ENCODE measurements at regions not wholly inside any gene's neighbourhood (a gene's known extent, or its start where the extent isn't known, plus 50 kb on each side); places are given as distances from the start of the nearest gene placed in this dataset.

DNA sequence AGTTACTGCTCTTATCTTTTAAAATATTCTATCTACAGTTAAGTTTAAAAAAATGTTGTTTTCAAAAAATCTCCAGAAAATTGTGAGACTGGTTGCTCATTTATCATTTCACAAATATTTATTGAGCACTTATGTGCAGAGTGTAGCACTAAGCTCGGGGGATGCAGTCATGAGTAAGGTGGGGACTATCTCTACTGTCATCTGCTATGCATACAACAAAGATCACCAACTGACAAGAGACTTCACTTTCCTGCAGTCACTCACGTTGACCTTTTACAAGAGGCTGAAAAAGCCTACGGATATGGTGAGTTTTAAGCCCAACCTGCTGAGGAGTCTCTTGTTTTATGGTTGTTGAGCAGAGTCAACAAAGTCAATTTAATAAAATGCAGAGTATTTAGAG lies 392.5 kb downstream of the KLF12 start:
- no peak for DNase-seq
- WGBS (ENCODE audit: insufficient coverage, low lambda C conversion rate): 14% methylated on average over 1 of the region's 3 CpGs
- Histone ChIP-seq H3K4me3 (ENCODE audit: low read length) (no peak overlapping the region), H3K27me3 (ENCODE audit: control insufficient read depth, insufficient read depth, low read length) (no peaks in the 10 kb centered on the region), H3K27ac (ENCODE audit: low read length) (no peak overlapping the region), H3K4me1 (ENCODE audit: control insufficient read depth, insufficient read depth, low read length) (no peaks in the 10 kb centered on the region), H3K36me3 (ENCODE audit: control insufficient read depth, insufficient read depth, low read length) (no peaks in the 10 kb centered on the region), H3K9me3 (ENCODE audit: control insufficient read depth, low read depth, low read length) (no peaks in the 10 kb centered on the region)

- no peak overlapping the region for H3K27ac ChIP-seq (ENCODE audit: low read length)
- H3K4me1 ChIP-seq (ENCODE audit: control insufficient read depth, insufficient read depth, low read length): no peaks in the 10 kb centered on the region
- H3K27me3 ChIP-seq (ENCODE audit: control insufficient read depth, insufficient read depth, low read length): no peaks in the 10 kb centered on the region
- no peaks in the 10 kb centered on the region for H3K36me3 ChIP-seq (ENCODE audit: control insufficient read depth, insufficient read depth, low read length)
- no peak overlapping the region for H3K4me3 ChIP-seq (ENCODE audit: low read length)
- DNase-seq: no peak
- WGBS (ENCODE audit: insufficient coverage, low lambda C conversion rate): 83% methylated on average over 1 of the region's 8 CpGs
- no peaks in the 10 kb centered on the region for H3K9me3 ChIP-seq (ENCODE audit: control insufficient read depth, low read depth, low read length)
These were observed 393.1 kb downstream of the KLF12 start for GRCh38 chr13:73741111-73741510.

DNA sequence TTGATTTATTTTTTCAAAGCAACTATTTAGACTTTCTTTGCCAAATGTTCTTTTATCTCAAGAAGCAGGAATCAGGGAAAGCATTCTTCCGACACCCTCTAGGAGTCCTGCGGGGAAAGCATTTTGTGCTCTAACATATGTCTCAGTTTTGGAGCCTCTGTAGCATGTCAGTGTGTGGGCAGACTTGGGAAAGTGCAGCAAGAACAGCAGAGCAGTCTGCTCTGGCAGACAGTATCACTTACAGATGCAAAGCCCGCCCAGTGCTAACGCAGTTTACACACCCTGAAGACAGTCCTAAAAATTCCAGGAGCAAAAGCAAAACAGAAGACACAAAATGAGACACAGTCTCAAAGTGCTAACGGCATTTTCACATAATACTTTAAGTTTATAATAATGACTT lies 393.5 kb downstream of the KLF12 start:
- Histone ChIP-seq H3K9me3 (ENCODE audit: control insufficient read depth, low read depth, low read length) (no peaks in the 10 kb centered on the region), H3K36me3 (ENCODE audit: control insufficient read depth, insufficient read depth, low read length) (no peaks in the 10 kb centered on the region), H3K27ac (ENCODE audit: low read length) (no peak overlapping the region), H3K4me3 (ENCODE audit: low read length) (no peak overlapping the region), H3K4me1 (ENCODE audit: control insufficient read depth, insufficient read depth, low read length) (no peaks in the 10 kb centered on the region), H3K27me3 (ENCODE audit: control insufficient read depth, insufficient read depth, low read length) (no peaks in the 10 kb centered on the region)
- WGBS (ENCODE audit: insufficient coverage, low lambda C conversion rate): 95% methylated on average over 3 of the region's 5 CpGs
- no peak for DNase-seq

DNA sequence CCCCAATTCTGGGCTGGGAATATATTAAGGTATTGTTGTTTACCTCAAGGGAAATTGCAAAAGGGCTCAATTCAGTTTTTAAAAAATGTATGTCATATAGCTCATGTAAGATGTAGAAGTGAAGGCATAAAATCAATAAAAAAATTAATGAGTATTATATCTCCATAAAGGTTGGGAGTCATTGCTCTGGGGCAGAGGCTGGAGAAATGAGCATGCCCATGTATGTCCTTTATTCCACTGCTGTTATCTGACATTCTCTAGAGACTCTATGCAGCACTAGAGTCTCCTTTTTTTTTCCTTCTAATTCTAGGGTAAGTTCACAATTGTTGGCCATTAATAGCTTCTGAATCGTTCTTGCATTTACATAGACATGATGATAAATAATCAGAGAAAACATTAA lies 394.8 kb downstream of the KLF12 start:
- 75% methylated on average over 1 of the region's 1 CpG for WGBS (ENCODE audit: insufficient coverage, low lambda C conversion rate)
- no peaks in the 10 kb centered on the region for H3K27me3 ChIP-seq (ENCODE audit: control insufficient read depth, insufficient read depth, low read length)
- H3K4me3 ChIP-seq (ENCODE audit: low read length): no peak overlapping the region
- no peaks in the 10 kb centered on the region for H3K9me3 ChIP-seq (ENCODE audit: control insufficient read depth, low read depth, low read length)
- H3K36me3 ChIP-seq (ENCODE audit: control insufficient read depth, insufficient read depth, low read length): no peaks in the 10 kb centered on the region
- no peak for DNase-seq
- H3K27ac ChIP-seq (ENCODE audit: low read length): no peak overlapping the region
- H3K4me1 ChIP-seq (ENCODE audit: control insufficient read depth, insufficient read depth, low read length): no peaks in the 10 kb centered on the region

- H3K36me3 ChIP-seq (ENCODE audit: control insufficient read depth, insufficient read depth, low read length): no peaks in the 10 kb centered on the region
These were observed 395.6 kb downstream of the KLF12 start for GRCh38 chr13:73738626-73739025.

DNA sequence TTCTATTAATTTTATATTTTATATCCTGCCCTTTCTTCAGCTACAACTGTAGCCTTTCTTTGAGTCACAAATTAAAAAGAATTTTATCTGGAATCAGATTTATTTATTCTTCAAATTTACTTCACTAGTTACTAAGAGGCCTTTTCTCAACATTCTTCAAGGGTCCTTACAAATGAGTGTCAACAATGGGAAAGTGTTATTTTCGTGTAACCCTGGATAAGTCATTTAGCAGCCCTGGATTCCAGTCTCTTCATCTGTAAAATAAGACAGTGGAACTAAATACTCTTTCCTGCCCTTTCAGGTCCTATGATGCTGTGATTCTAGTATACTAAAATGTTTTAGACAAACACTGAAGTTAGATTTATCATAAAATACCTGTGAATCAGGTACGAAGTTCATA lies 397.0 kb downstream of the KLF12 start:
- DNase-seq: no peak
- no peaks in the 10 kb centered on the region for H3K27me3 ChIP-seq (ENCODE audit: control insufficient read depth, insufficient read depth, low read length)
- no peak overlapping the region for H3K4me3 ChIP-seq (ENCODE audit: low read length)
- no CpG with 5 or more reads among the region's 2 CpGs for WGBS (ENCODE audit: insufficient coverage, low lambda C conversion rate)
- H3K4me1 ChIP-seq (ENCODE audit: control insufficient read depth, insufficient read depth, low read length): no peaks in the 10 kb centered on the region
- no peaks in the 10 kb centered on the region for H3K9me3 ChIP-seq (ENCODE audit: control insufficient read depth, low read depth, low read length)
- H3K27ac ChIP-seq (ENCODE audit: low read length): no peak overlapping the region
- H3K36me3 ChIP-seq (ENCODE audit: control insufficient read depth, insufficient read depth, low read length): no peaks in the 10 kb centered on the region

More at GRCh38 chr13:73738626-73739025, 395.6 kb downstream of the KLF12 start:
- no peaks in the 10 kb centered on the region for H3K27me3 ChIP-seq (ENCODE audit: control insufficient read depth, insufficient read depth, low read length)
- no peak for DNase-seq
- no peaks in the 10 kb centered on the region for H3K4me1 ChIP-seq (ENCODE audit: control insufficient read depth, insufficient read depth, low read length)
- H3K4me3 ChIP-seq (ENCODE audit: low read length): no peak overlapping the region
- no CpG with 5 or more reads among the region's 5 CpGs for WGBS (ENCODE audit: insufficient coverage, low lambda C conversion rate)
- H3K27ac ChIP-seq (ENCODE audit: low read length): no peak overlapping the region
- no peaks in the 10 kb centered on the region for H3K9me3 ChIP-seq (ENCODE audit: control insufficient read depth, low read depth, low read length)

- H3K4me1 ChIP-seq (ENCODE audit: control insufficient read depth, insufficient read depth, low read length): no peaks in the 10 kb centered on the region
- H3K27ac ChIP-seq (ENCODE audit: low read length): no peak overlapping the region
- H3K27me3 ChIP-seq (ENCODE audit: control insufficient read depth, insufficient read depth, low read length): no peaks in the 10 kb centered on the region
- no peak overlapping the region for H3K4me3 ChIP-seq (ENCODE audit: low read length)
- H3K9me3 ChIP-seq (ENCODE audit: control insufficient read depth, low read depth, low read length): no peaks in the 10 kb centered on the region
- H3K36me3 ChIP-seq (ENCODE audit: control insufficient read depth, insufficient read depth, low read length): no peaks in the 10 kb centered on the region
- DNase-seq: no peak
- whole genome bisulfite sequencing (ENCODE audit: insufficient coverage, low lambda C conversion rate): 93% methylated on average over 3 of the region's 4 CpGs
These were observed 400.5 kb downstream of the KLF12 start for GRCh38 chr13:73733706-73734105.

DNA sequence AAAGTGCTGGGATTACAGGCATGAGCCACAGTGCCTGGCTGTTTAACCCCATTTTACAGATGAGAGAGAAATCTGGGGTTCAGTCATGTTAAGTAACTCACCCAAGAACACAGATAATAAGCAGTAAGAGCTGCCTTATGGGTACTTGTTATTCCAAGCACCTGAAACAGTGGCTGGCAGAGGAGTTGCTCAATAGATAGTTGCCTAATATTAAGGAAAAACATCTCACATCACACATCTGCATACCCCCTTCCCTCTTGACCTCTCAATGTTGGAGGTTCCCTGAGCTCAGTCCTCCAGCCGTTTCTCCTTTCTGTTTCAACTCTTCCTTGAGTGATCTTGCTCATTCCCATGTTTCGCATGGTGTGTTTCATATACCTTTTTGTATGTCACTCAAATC lies 401.9 kb downstream of the KLF12 start:
- Histone ChIP-seq H3K27me3 (ENCODE audit: control insufficient read depth, insufficient read depth, low read length) (no peaks in the 10 kb centered on the region), H3K36me3 (ENCODE audit: control insufficient read depth, insufficient read depth, low read length) (no peaks in the 10 kb centered on the region), H3K4me1 (ENCODE audit: control insufficient read depth, insufficient read depth, low read length) (no peaks in the 10 kb centered on the region), H3K27ac (ENCODE audit: low read length) (no peak overlapping the region), H3K4me3 (ENCODE audit: low read length) (no peak overlapping the region), H3K9me3 (ENCODE audit: control insufficient read depth, low read depth, low read length) (no peaks in the 10 kb centered on the region)
- no peak for DNase-seq
- 67% methylated on average over 1 of the region's 2 CpGs for WGBS (ENCODE audit: insufficient coverage, low lambda C conversion rate)

DNA sequence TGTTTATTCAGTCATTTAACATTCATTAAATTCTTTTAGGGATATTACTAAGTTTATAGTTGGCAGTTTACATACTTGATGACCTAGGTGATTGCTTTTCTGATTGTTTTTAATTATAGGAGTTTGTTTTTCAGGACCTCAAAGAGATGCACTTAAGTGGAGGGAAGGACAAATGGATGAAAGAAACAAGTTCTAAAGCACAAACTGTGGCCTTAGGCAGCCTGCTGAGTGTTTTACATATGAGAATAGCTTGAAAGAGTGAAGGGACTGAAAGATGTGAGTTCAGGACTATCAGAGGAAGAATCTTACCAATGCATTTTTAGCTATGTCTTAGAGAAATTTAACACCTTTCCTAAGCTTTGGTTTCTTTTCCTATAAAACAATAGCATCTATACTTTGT lies 402.6 kb downstream of the KLF12 start:
- no peak for DNase-seq
- no peaks in the 10 kb centered on the region for H3K4me1 ChIP-seq (ENCODE audit: control insufficient read depth, insufficient read depth, low read length)
- H3K4me3 ChIP-seq (ENCODE audit: low read length): no peak overlapping the region
- H3K9me3 ChIP-seq (ENCODE audit: control insufficient read depth, low read depth, low read length): no peaks in the 10 kb centered on the region
- no peaks in the 10 kb centered on the region for H3K36me3 ChIP-seq (ENCODE audit: control insufficient read depth, insufficient read depth, low read length)
- H3K27ac ChIP-seq (ENCODE audit: low read length): no peak overlapping the region
- no peaks in the 10 kb centered on the region for H3K27me3 ChIP-seq (ENCODE audit: control insufficient read depth, insufficient read depth, low read length)

DNA sequence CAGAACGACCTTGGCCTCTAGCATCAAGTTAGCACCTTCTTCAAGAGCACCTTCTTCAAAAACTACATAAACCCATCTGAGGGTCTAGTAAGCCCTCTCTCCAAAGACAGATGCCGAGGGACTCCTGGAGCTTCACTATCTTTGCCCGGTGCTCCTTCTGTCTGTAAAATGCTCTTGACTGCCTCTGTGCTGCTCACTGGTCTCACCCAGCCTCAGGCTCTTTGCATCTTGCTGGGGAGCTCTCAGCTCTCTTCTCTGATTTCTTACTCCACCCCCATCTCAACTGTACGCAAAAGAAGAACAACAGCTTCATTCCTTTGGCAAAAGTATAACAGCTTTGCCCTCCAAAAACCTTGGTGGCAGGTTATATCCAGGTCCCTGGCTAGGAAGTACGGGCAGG lies 404.2 kb downstream of the KLF12 start:
- no peak for DNase-seq
- Histone ChIP-seq H3K4me3 (ENCODE audit: low read length) (no peak overlapping the region), H3K36me3 (ENCODE audit: control insufficient read depth, insufficient read depth, low read length) (no peaks in the 10 kb centered on the region), H3K4me1 (ENCODE audit: control insufficient read depth, insufficient read depth, low read length) (no peaks in the 10 kb centered on the region), H3K27ac (ENCODE audit: low read length) (no peak overlapping the region), H3K27me3 (ENCODE audit: control insufficient read depth, insufficient read depth, low read length) (no peaks in the 10 kb centered on the region), H3K9me3 (ENCODE audit: control insufficient read depth, low read depth, low read length) (no peaks in the 10 kb centered on the region)
- 100% methylated on average over 1 of the region's 5 CpGs for WGBS (ENCODE audit: insufficient coverage, low lambda C conversion rate)

DNA sequence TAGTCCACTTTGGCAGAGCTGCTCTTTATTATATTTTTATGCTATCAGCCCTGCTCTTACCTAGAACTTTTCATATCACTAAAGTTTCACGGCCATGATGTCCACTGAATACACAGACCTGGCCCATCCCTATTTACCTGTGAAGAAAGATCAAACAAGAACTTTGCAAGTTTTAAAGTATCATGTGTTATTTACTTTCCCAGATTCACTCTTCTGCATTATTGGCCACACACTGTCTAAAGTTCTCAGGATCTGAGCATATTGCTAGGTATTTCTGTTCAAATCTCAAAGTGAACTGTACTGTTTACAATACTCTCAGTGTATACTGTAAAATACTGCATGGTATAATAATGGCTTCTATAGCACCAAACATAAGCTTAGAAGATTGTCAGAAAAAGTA lies 405.2 kb downstream of the KLF12 start:
- Histone ChIP-seq H3K4me1 (ENCODE audit: control insufficient read depth, insufficient read depth, low read length) (no peaks in the 10 kb centered on the region), H3K36me3 (ENCODE audit: control insufficient read depth, insufficient read depth, low read length) (no peaks in the 10 kb centered on the region), H3K27me3 (ENCODE audit: control insufficient read depth, insufficient read depth, low read length) (no peaks in the 10 kb centered on the region), H3K9me3 (ENCODE audit: control insufficient read depth, low read depth, low read length) (no peaks in the 10 kb centered on the region), H3K27ac (ENCODE audit: low read length) (no peak overlapping the region), H3K4me3 (ENCODE audit: low read length) (no peak overlapping the region)
- DNase-seq: no peak
- WGBS (ENCODE audit: insufficient coverage, low lambda C conversion rate): no CpG with 5 or more reads among the region's 1 CpG
